NCI-H2029 treated with DMSO at 0.1 percent for 48 hours (cell line): ENCODE measurements at regions not wholly inside any gene's neighbourhood (a gene's known extent, or its start where the extent isn't known, plus 50 kb on each side); places are given as distances from the start of the nearest gene placed in this dataset.

ENCODE experiments used
- DNase-seq: peaks from one replicate; lab custom pipeline; 2025; lab: John Stamatoyannopoulos, UW

GRCh38 chr5:71864730-71865601, 145.9 kb downstream of the CARTPT start:
- DNase-seq: no peak

GRCh38 chr5:71865665-71866320, 146.7 kb downstream of the CARTPT start:
- DNase-seq: no peak

GRCh38 chr5:71872311-71872864, 153.3 kb downstream of the CARTPT start:
- DNase-seq: no peak

- no peak for DNase-seq
Observed at GRCh38 chr5:71873191-71873591, 154.1 kb downstream of the CARTPT start.

- DNase-seq: no peak
Observed at GRCh38 chr5:71874521-71874920, 155.4 kb downstream of the CARTPT start.

GRCh38 chr5:71877511-71877910, 158.4 kb downstream of the CARTPT start:
- no peak for DNase-seq

- no peak for DNase-seq
Observed at GRCh38 chr5:71880536-71880935, 161.5 kb downstream of the CARTPT start.

GRCh38 chr5:71882826-71883741, 164.0 kb downstream of the CARTPT start:
- DNase-seq: peak; percentile 16

- DNase-seq: no peak
Observed at GRCh38 chr5:71883742-71884103, 164.6 kb downstream of the CARTPT start.

GRCh38 chr5:71884926-71885325, 165.9 kb downstream of the CARTPT start:
- DNase-seq: no peak

GRCh38 chr5:71886406-71886805, 167.3 kb downstream of the CARTPT start:
- no peak for DNase-seq

GRCh38 chr5:71887680-71888079, 168.6 kb downstream of the CARTPT start:
- DNase-seq: peak; percentile 86

GRCh38 chr5:71891406-71891805, 172.3 kb downstream of the CARTPT start:
- no peak for DNase-seq

GRCh38 chr5:71891856-71892255, 172.8 kb downstream of the CARTPT start:
- no peak for DNase-seq

- no peak for DNase-seq
Observed at GRCh38 chr5:71892641-71893365, 173.7 kb downstream of the CARTPT start.

- DNase-seq: no peak
Observed at GRCh38 chr5:71893451-71893850, 174.4 kb downstream of the CARTPT start.

GRCh38 chr5:71894091-71894490, 175.0 kb downstream of the CARTPT start:
- DNase-seq: no peak

GRCh38 chr5:71895546-71895945, 176.5 kb downstream of the CARTPT start:
- DNase-seq: no peak

- DNase-seq: peak; percentile 10
Observed at GRCh38 chr5:71899865-71900342, 180.8 kb downstream of the CARTPT start.

GRCh38 chr5:71903808-71904207, 184.7 kb downstream of the CARTPT start:
- DNase-seq: no peak

- no peak for DNase-seq
Observed at GRCh38 chr5:71904852-71905251, 185.8 kb downstream of the CARTPT start.
